ENCODE measurements at regions not wholly inside any gene's neighbourhood (a gene's known extent, or its start where the extent isn't known, plus 50 kb on each side); places are given as distances from the start of the nearest gene placed in this dataset.

GRCh38 chr1:25109531-25109951, 122.8 kb downstream of the SYF2 start:
- no peak overlapping the region for H3K27ac ChIP-seq (ENCODE audit: low read length)

GRCh38 chr1:25107643-25108010, 124.7 kb downstream of the SYF2 start:
- H3K4me3 ChIP-seq (ENCODE audit: low read length) = no peak overlapping the region
- H3K9ac ChIP-seq (ENCODE audit: low read length) = no peak overlapping the region
- H3K9me3 ChIP-seq (ENCODE audit: low read length) = no peaks in the 10 kb centered on the region
- no peaks in the 10 kb centered on the region for H3K79me2 ChIP-seq (replicated peaks; ENCODE audit: insufficient read depth, low read length)
- H3K9me2 ChIP-seq (ENCODE audit: insufficient read depth, low read length) = no peaks in the 10 kb centered on the region
- no peaks in the 10 kb centered on the region for H4K20me1 ChIP-seq (ENCODE audit: insufficient read depth)
- H3K36me3 ChIP-seq (ENCODE audit: insufficient read depth, low read length) = no peaks in the 10 kb centered on the region
- H3F3A ChIP-seq (ENCODE audit: insufficient read depth, low read length, poor library complexity, severe bottlenecking) = no peaks in the 10 kb centered on the region
- H2AFZ ChIP-seq (ENCODE audit: low read depth, low read length) = no peak overlapping the region
- H3K4me2 ChIP-seq (ENCODE audit: low read length) = no peak overlapping the region
- no peaks in the 10 kb centered on the region for H3K27me3 ChIP-seq (ENCODE audit: insufficient read depth, low read depth, low read length)
- no peak overlapping the region for H3K27ac ChIP-seq (ENCODE audit: low read length)
- TF ChIP-seq CTCF (IDR thresholded peaks at IDR 0.05; ENCODE audit: poor library complexity, severe bottlenecking) (no peak), REST (IDR thresholded peaks at IDR 0.05; ENCODE audit: borderline replicate concordance) (no peak), MXI1 (conservative IDR thresholded peaks at IDR 0.05; ENCODE audit: poor library complexity, severe bottlenecking) (no peak), TAF1 (IDR thresholded peaks at IDR 0.05; ENCODE audit: low read depth) (no peak), RAD21 (conservative IDR thresholded peaks at IDR 0.05) (no peak), POLR2AphosphoS5 (IDR thresholded peaks at IDR 0.05) (no peak), EZH2 (IDR thresholded peaks at IDR 0.05; ENCODE audit: borderline replicate concordance, insufficient read depth, low read length, poor library complexity, severe bottlenecking) (no peak)

More at GRCh38 chr1:25109531-25109951, 122.8 kb downstream of the SYF2 start:
- no peak for TF ChIP-seq EZH2 (IDR thresholded peaks at IDR 0.05; ENCODE audit: borderline replicate concordance, insufficient read depth, low read length, poor library complexity, severe bottlenecking)
- TF ChIP-seq RAD21 (conservative IDR thresholded peaks at IDR 0.05) = no peak
- no peak for TF ChIP-seq TAF1 (IDR thresholded peaks at IDR 0.05; ENCODE audit: low read depth)
- no peak for TF ChIP-seq SMC3 (conservative IDR thresholded peaks at IDR 0.05; ENCODE audit: poor library complexity)
- no peak for TF ChIP-seq CTCF (IDR thresholded peaks at IDR 0.05; ENCODE audit: poor library complexity, severe bottlenecking)
- TF ChIP-seq REST (IDR thresholded peaks at IDR 0.05; ENCODE audit: borderline replicate concordance) = no peak
- no peak for TF ChIP-seq MXI1 (conservative IDR thresholded peaks at IDR 0.05; ENCODE audit: poor library complexity, severe bottlenecking)
- no peak for TF ChIP-seq EP300 (conservative IDR thresholded peaks at IDR 0.05; ENCODE audit: poor library complexity, severe bottlenecking)
- no peak for TF ChIP-seq POLR2AphosphoS5 (IDR thresholded peaks at IDR 0.05)
- Histone ChIP-seq H3K27me3 (ENCODE audit: insufficient read depth, low read depth, low read length) (no peaks in the 10 kb centered on the region), H3K36me3 (ENCODE audit: insufficient read depth, low read length) (no peaks in the 10 kb centered on the region), H3K9me2 (ENCODE audit: insufficient read depth, low read length) (no peaks in the 10 kb centered on the region), H3K9me3 (ENCODE audit: low read length) (no peaks in the 10 kb centered on the region), H3K79me2 (replicated peaks; ENCODE audit: insufficient read depth, low read length) (no peaks in the 10 kb centered on the region), H3K4me2 (ENCODE audit: low read length) (no peak overlapping the region), H4K20me1 (ENCODE audit: insufficient read depth) (no peaks in the 10 kb centered on the region), H3F3A (ENCODE audit: insufficient read depth, low read length, poor library complexity, severe bottlenecking) (no peaks in the 10 kb centered on the region), H3K4me3 (ENCODE audit: low read length) (no peak overlapping the region), H3K9ac (ENCODE audit: low read length) (no peak overlapping the region), H2AFZ (ENCODE audit: low read depth, low read length) (no peak overlapping the region)
